GM12878 (cell line): ENCODE measurements at regions not wholly inside any gene's neighbourhood (a gene's known extent, or its start where the extent isn't known, plus 50 kb on each side); places are given as distances from the start of the nearest gene placed in this dataset.

Experiments used
- CBX3 ChIP-seq: fragments of 200-600 bp; sonication (generic); IDR thresholded peaks from 2 replicates; pipeline ENCODE4 v1.6.1; 2016; ENCODE audit warnings: low read depth, borderline replicate concordance
- CREB1 ChIP-seq: IDR thresholded peaks from 2 replicates; pipeline ENCODE4 v1.6.1; 2012; ENCODE audit warnings: low read depth, mild to moderate bottlenecking, inconsistent platforms
- CTCF ChIP-seq, 3 experiments: IDR thresholded peaks in 2 of 3; conservative IDR thresholded peaks in 1 of 3; 2 replicates each; pipeline ENCODE4 v1.5.1; 2011; ENCODE audit warnings: low read depth in 3 of 3, low read length in 3 of 3, mild to moderate bottlenecking in 3 of 3, control low read depth in 2 of 3, moderate library complexity in 2 of 3, inconsistent platforms in 1 of 3, mixed read lengths in 1 of 3; ENCODE audit not compliant: control insufficient read depth in 2 of 3, insufficient read depth in 1 of 3; ENCODE audit errors: extremely low read depth in 1 of 3
- DPF2 ChIP-seq: fragments of 450-650 bp; IDR thresholded peaks from 2 replicates; pipeline ENCODE4 v1.6.1; 2017; ENCODE audit warnings: mild to moderate bottlenecking
- LARP7 ChIP-seq: fragments of 450-650 bp; IDR thresholded peaks from 2 replicates; pipeline ENCODE4 v1.6.1; 2017; ENCODE audit warnings: mild to moderate bottlenecking
- MAX ChIP-seq: IDR thresholded peaks from 2 replicates; pipeline ENCODE4 v1.6.1; 2012; ENCODE audit warnings: low read depth, low read length, improper control_type of control experiment
- PAX8 ChIP-seq: fragments of 450-650 bp; IDR thresholded peaks from 2 replicates; pipeline ENCODE4 v1.6.1; 2017; ENCODE audit warnings: mild to moderate bottlenecking, moderate library complexity
- RAD51 ChIP-seq: fragments of 450-650 bp; IDR thresholded peaks from 2 replicates; pipeline ENCODE4 v1.6.1; 2016; ENCODE audit warnings: moderate library complexity, mild to moderate bottlenecking, inconsistent platforms
- TAF1 ChIP-seq: IDR thresholded peaks from 2 replicates; pipeline ENCODE4 v1.6.1; 2011; ENCODE audit warnings: mild to moderate bottlenecking, low read depth, low read length, borderline replicate concordance
- YY1 ChIP-seq: IDR thresholded peaks from 2 replicates; pipeline ENCODE4 v1.6.1; 2011; ENCODE audit warnings: low read depth, mild to moderate bottlenecking, low read length
- TF ChIP-seq, protein P1 (sequence below): IDR thresholded peaks from 2 replicates; pipeline ENCODE4 v1.6.1; 2012; ENCODE audit warnings: improper control_type of control experiment, low read depth, low read length; ENCODE audit not compliant: insufficient replicate concordance

DNA sequence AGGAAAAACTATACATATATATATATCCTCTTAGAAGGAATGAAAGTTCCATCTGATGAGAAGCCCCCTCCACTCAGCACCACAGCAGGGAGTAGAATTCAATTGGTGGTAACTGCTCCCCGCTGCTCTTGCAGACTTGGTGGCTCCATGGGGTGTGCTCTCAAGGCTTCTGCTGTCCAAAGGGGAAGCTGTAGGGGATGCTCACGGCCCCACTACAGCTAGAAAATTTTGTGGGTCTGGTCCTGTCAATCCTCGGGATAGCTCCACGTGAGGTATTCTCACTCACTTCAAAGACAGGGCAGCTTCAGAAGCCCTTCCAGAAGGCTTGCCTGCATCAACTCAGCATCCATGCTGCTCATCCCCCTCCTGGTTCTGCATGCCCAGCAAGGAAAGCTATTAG lies 247.2 kb downstream of the CETN3 start:
- TF ChIP-seq CBX3 (no peak), MAX (no peak), CTCF (IDR thresholded peaks at IDR 0.05 in 2 of 3, conservative IDR thresholded peaks at IDR 0.05 in 1 of 3; ENCODE audit: control insufficient read depth in 2 of 3, extremely low read depth in 1 of 3, insufficient read depth in 1 of 3, low read depth in 3 of 3, low read length in 3 of 3) (no peak), CREB1 (no peak), LARP7 (no peak), PAX8 (no peak), DPF2 (no peak), YY1 (no peak), TAF1 (no peak), RAD51 (no peak)
- TF ChIP-seq, protein P1, sequence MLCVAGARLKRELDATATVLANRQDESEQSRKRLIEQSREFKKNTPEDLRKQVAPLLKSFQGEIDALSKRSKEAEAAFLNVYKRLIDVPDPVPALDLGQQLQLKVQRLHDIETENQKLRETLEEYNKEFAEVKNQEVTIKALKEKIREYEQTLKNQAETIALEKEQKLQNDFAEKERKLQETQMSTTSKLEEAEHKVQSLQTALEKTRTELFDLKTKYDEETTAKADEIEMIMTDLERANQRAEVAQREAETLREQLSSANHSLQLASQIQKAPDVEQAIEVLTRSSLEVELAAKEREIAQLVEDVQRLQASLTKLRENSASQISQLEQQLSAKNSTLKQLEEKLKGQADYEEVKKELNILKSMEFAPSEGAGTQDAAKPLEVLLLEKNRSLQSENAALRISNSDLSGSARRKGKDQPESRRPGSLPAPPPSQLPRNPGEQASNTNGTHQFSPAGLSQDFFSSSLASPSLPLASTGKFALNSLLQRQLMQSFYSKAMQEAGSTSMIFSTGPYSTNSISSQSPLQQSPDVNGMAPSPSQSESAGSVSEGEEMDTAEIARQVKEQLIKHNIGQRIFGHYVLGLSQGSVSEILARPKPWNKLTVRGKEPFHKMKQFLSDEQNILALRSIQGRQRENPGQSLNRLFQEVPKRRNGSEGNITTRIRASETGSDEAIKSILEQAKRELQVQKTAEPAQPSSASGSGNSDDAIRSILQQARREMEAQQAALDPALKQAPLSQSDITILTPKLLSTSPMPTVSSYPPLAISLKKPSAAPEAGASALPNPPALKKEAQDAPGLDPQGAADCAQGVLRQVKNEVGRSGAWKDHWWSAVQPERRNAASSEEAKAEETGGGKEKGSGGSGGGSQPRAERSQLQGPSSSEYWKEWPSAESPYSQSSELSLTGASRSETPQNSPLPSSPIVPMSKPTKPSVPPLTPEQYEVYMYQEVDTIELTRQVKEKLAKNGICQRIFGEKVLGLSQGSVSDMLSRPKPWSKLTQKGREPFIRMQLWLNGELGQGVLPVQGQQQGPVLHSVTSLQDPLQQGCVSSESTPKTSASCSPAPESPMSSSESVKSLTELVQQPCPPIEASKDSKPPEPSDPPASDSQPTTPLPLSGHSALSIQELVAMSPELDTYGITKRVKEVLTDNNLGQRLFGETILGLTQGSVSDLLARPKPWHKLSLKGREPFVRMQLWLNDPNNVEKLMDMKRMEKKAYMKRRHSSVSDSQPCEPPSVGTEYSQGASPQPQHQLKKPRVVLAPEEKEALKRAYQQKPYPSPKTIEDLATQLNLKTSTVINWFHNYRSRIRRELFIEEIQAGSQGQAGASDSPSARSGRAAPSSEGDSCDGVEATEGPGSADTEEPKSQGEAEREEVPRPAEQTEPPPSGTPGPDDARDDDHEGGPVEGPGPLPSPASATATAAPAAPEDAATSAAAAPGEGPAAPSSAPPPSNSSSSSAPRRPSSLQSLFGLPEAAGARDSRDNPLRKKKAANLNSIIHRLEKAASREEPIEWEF: no peak
